ENCODE measurements at regions not wholly inside any gene's neighbourhood (a gene's known extent, or its start where the extent isn't known, plus 50 kb on each side); places are given as distances from the start of the nearest gene placed in this dataset.

GRCh38 chr15:77790481-77790880 lies 157.8 kb upstream of the LINGO1 start:
- no peak for DNase-seq
- no peaks in the 10 kb centered on the region for H3K9me3 ChIP-seq (ENCODE audit: severe bottlenecking)
- no peak for TF ChIP-seq CTCF (IDR thresholded peaks at IDR 0.05; ENCODE audit: low read depth, low read length)
- H3K27ac ChIP-seq = no peak overlapping the region
- H3K4me3 ChIP-seq (ENCODE audit: low read depth, low read length) = no peak overlapping the region
- H3K36me3 ChIP-seq = no peaks in the 10 kb centered on the region
- no peaks in the 10 kb centered on the region for H3K27me3 ChIP-seq (ENCODE audit: insufficient read depth, low read depth, severe bottlenecking)

GRCh38 chr15:77786956-77787355 lies 154.2 kb upstream of the LINGO1 start:
- Histone ChIP-seq H3K27ac (no peak overlapping the region), H3K9me3 (ENCODE audit: severe bottlenecking) (no peaks in the 10 kb centered on the region), H3K36me3 (no peaks in the 10 kb centered on the region), H3K4me3 (ENCODE audit: low read depth, low read length) (no peak overlapping the region), H3K27me3 (ENCODE audit: insufficient read depth, low read depth, severe bottlenecking) (no peaks in the 10 kb centered on the region)
- DNase-seq = no peak
- TF ChIP-seq CTCF (IDR thresholded peaks at IDR 0.05; ENCODE audit: low read depth, low read length) = no peak

- Histone ChIP-seq H3K36me3 (no peaks in the 10 kb centered on the region), H3K4me3 (ENCODE audit: low read depth, low read length) (no peak overlapping the region), H3K9me3 (ENCODE audit: severe bottlenecking) (no peaks in the 10 kb centered on the region), H3K27me3 (ENCODE audit: insufficient read depth, low read depth, severe bottlenecking) (no peaks in the 10 kb centered on the region), H3K27ac (no peak overlapping the region)
- TF ChIP-seq CTCF (IDR thresholded peaks at IDR 0.05; ENCODE audit: low read depth, low read length) = no peak
- no peak for DNase-seq
These were observed 153.6 kb upstream of the LINGO1 start for GRCh38 chr15:77786181-77786890.

- H3K4me3 ChIP-seq (ENCODE audit: low read depth, low read length) = no peak overlapping the region
- H3K36me3 ChIP-seq = no peaks in the 10 kb centered on the region; the same call in 1 of the 2 replicates
- DNase-seq = no peak
- H3K27me3 ChIP-seq (ENCODE audit: insufficient read depth, low read depth, severe bottlenecking) = no peaks in the 10 kb centered on the region
- TF ChIP-seq CTCF (IDR thresholded peaks at IDR 0.05; ENCODE audit: low read depth, low read length) = peak; percentile 48; the same call in 1 of the 2 replicates
- H3K27ac ChIP-seq = no peak overlapping the region
- H3K9me3 ChIP-seq (ENCODE audit: severe bottlenecking) = peaks cover 3% of the 10 kb centered on the region
These were observed 151.9 kb upstream of the LINGO1 start for GRCh38 chr15:77784361-77785292.

- DNase-seq = no peak
- H3K27me3 ChIP-seq (ENCODE audit: insufficient read depth, low read depth, severe bottlenecking) = no peaks in the 10 kb centered on the region
- H3K9me3 ChIP-seq (ENCODE audit: severe bottlenecking) = peaks cover 3% of the 10 kb centered on the region
- no peak overlapping the region for H3K4me3 ChIP-seq (ENCODE audit: low read depth, low read length)
- TF ChIP-seq CTCF (IDR thresholded peaks at IDR 0.05; ENCODE audit: low read depth, low read length) = no peak
- no peak overlapping the region for H3K27ac ChIP-seq
- no peaks in the 10 kb centered on the region; the same call in 1 of the 2 replicates for H3K36me3 ChIP-seq
These were observed 150.9 kb upstream of the LINGO1 start for GRCh38 chr15:77783636-77784035.
